WTC11 (cell line): ENCODE measurements at regions not wholly inside any gene's neighbourhood (a gene's known extent, or its start where the extent isn't known, plus 50 kb on each side); places are given as distances from the start of the nearest gene placed in this dataset.

Experiments used
- ATAC-seq: fragments of 200-7000 bp; cut with Tn5 transposase; 2 replicates; pipeline ENCODE4 v1.10.0; 2021; ENCODE audit warnings: mild to moderate bottlenecking, moderate library complexity
- CTCF ChIA-PET: fragments of 300-600 bp; sonication (Branson Sonifier 250); formaldehyde crosslinking; loops from one replicate; lab custom pipeline; 2021; ENCODE audit warnings: antibody characterized with exemption; lab: Charles Lee
- POLR2A ChIA-PET: fragments of 350-600 bp; sonication (Branson Sonifier 250); formaldehyde crosslinking; loops from one replicate; lab custom pipeline; 2021; ENCODE audit warnings: antibody characterized with exemption; lab: Charles Lee
- DNase-seq: peaks from one replicate; pipeline ENCODE4 v3.0.0; 2021; ENCODE audit warnings: low spot score
- H3K27ac Mint-ChIP-seq: 2 replicates; pipeline ENCODE4 v1.8.0; 2021; ENCODE audit warnings: mixed read lengths
- H3K27me3 Mint-ChIP-seq: 2 replicates; pipeline ENCODE4 v1.8.0; 2021; ENCODE audit warnings: low read depth, mild to moderate bottlenecking, moderate library complexity, mixed read lengths
- H3K36me3 Mint-ChIP-seq: 2 replicates; pipeline ENCODE4 v1.8.0; 2021; ENCODE audit warnings: mixed read lengths
- H3K4me1 Mint-ChIP-seq: 2 replicates; pipeline ENCODE4 v1.8.0; 2022; ENCODE audit warnings: mixed read lengths
- H3K4me3 Mint-ChIP-seq: 2 replicates; pipeline ENCODE4 v1.8.0; 2021; ENCODE audit warnings: mild to moderate bottlenecking, moderate library complexity, mixed read lengths
- H3K9me3 Mint-ChIP-seq: 2 replicates; pipeline ENCODE4 v1.8.0; 2021; ENCODE audit warnings: mixed read lengths
- ARID4B ChIP-seq: sonication (generic); formaldehyde crosslinking; IDR thresholded peaks from 2 replicates; pipeline ENCODE4 v1.8.0; 2023; ENCODE audit warnings: missing genetic modification reagents, mild to moderate bottlenecking, borderline replicate concordance
- ATF2 ChIP-seq: sonication (generic); formaldehyde crosslinking; IDR thresholded peaks from 2 replicates; pipeline ENCODE4 v1.8.1; 2022; ENCODE audit warnings: low read depth, missing genetic modification reagents, borderline replicate concordance
- CBFB ChIP-seq: sonication (generic); formaldehyde crosslinking; IDR thresholded peaks from 2 replicates; pipeline ENCODE4 v1.8.1; 2022; ENCODE audit warnings: mild to moderate bottlenecking, low read depth, missing genetic modification reagents
- CREB1 ChIP-seq: sonication (generic); formaldehyde crosslinking; IDR thresholded peaks from 2 replicates; pipeline ENCODE4 v1.8.0; 2023; ENCODE audit warnings: mild to moderate bottlenecking, missing genetic modification reagents
- CREM ChIP-seq: sonication (generic); formaldehyde crosslinking; IDR thresholded peaks from 2 replicates; pipeline ENCODE4 v1.8.1; 2022; ENCODE audit warnings: mild to moderate bottlenecking, missing genetic modification reagents, moderate library complexity
- FOXK1 ChIP-seq: sonication (generic); formaldehyde crosslinking; IDR thresholded peaks from 2 replicates; pipeline ENCODE4 v1.8.0; 2022; ENCODE audit warnings: mild to moderate bottlenecking, moderate library complexity, missing genetic modification reagents
- GRHL2 ChIP-seq: fragments of 250-450 bp; sonication (Bioruptor Pico); IDR thresholded peaks from 2 replicates; pipeline ENCODE4 v1.8.0; 2022; ENCODE audit warnings: mild to moderate bottlenecking, moderate library complexity; ENCODE audit not compliant: insufficient replicate concordance, severe bottlenecking
- IRF1 ChIP-seq: sonication (generic); formaldehyde crosslinking; IDR thresholded peaks from 2 replicates; pipeline ENCODE4 v1.8.0; 2023; ENCODE audit warnings: missing genetic modification reagents
- JAZF1 ChIP-seq: fragments of 250-450 bp; sonication (Bioruptor Pico); IDR thresholded peaks from 2 replicates; pipeline ENCODE4 v1.9.0; 2021; ENCODE audit warnings: moderate library complexity, mild to moderate bottlenecking, inconsistent platforms
- NFATC4 ChIP-seq: fragments of 250-450 bp; sonication (Bioruptor Pico); IDR thresholded peaks from 2 replicates; pipeline ENCODE4 v1.9.0; 2021; ENCODE audit warnings: mild to moderate bottlenecking
- NR1H2 ChIP-seq: sonication (generic); formaldehyde crosslinking; IDR thresholded peaks from 2 replicates; pipeline ENCODE4 v1.9.0; 2021; ENCODE audit warnings: mild to moderate bottlenecking, moderate library complexity, missing genetic modification reagents
- TEAD1 ChIP-seq: sonication (generic); formaldehyde crosslinking; IDR thresholded peaks from 2 replicates; pipeline ENCODE4 v1.8.0; 2022; ENCODE audit warnings: mild to moderate bottlenecking, missing genetic modification reagents
- USF2 ChIP-seq: sonication (generic); formaldehyde crosslinking; IDR thresholded peaks from 2 replicates; pipeline ENCODE4 v1.8.1; 2023; ENCODE audit warnings: mild to moderate bottlenecking, missing genetic modification reagents, moderate library complexity
- ZNF219 ChIP-seq: sonication (generic); formaldehyde crosslinking; IDR thresholded peaks from 2 replicates; pipeline ENCODE4 v1.8.0; 2023; ENCODE audit warnings: missing genetic modification reagents, mild to moderate bottlenecking, borderline replicate concordance
- ZNF317 ChIP-seq: sonication (generic); formaldehyde crosslinking; IDR thresholded peaks from 2 replicates; pipeline ENCODE4 v1.8.1; 2023; ENCODE audit warnings: low read depth, mild to moderate bottlenecking, moderate library complexity, missing genetic modification reagents, borderline replicate concordance
- ZNF396 ChIP-seq: fragments of 250-450 bp; sonication (Bioruptor Pico); IDR thresholded peaks from 2 replicates; pipeline ENCODE4 v1.8.0; 2021; ENCODE audit warnings: mild to moderate bottlenecking, moderate library complexity, borderline replicate concordance
- ZNF416 ChIP-seq: fragments of 250-450 bp; sonication (Bioruptor Pico); IDR thresholded peaks from 2 replicates; pipeline ENCODE4 v1.9.0; 2021; ENCODE audit warnings: mild to moderate bottlenecking, inconsistent platforms
- ZNF425 ChIP-seq: fragments of 250-450 bp; sonication (Bioruptor Pico); conservative IDR thresholded peaks from 2 replicates; pipeline ENCODE4 v1.9.0; 2021; ENCODE audit warnings: mild to moderate bottlenecking
- ZNF671 ChIP-seq: fragments of 250-450 bp; sonication (Bioruptor Pico); IDR thresholded peaks from 2 replicates; pipeline ENCODE4 v1.8.0; 2021; ENCODE audit warnings: mild to moderate bottlenecking
- ZSCAN18 ChIP-seq: fragments of 250-450 bp; sonication (Bioruptor Pico); IDR thresholded peaks from 2 replicates; pipeline ENCODE4 v2.1.2; 2022; ENCODE audit warnings: mild to moderate bottlenecking, moderate library complexity
- TF ChIP-seq, protein P1 (sequence below): sonication (generic); formaldehyde crosslinking; IDR thresholded peaks from 2 replicates; pipeline ENCODE4 v1.8.0; 2022; ENCODE audit warnings: missing genetic modification reagents

DNA sequence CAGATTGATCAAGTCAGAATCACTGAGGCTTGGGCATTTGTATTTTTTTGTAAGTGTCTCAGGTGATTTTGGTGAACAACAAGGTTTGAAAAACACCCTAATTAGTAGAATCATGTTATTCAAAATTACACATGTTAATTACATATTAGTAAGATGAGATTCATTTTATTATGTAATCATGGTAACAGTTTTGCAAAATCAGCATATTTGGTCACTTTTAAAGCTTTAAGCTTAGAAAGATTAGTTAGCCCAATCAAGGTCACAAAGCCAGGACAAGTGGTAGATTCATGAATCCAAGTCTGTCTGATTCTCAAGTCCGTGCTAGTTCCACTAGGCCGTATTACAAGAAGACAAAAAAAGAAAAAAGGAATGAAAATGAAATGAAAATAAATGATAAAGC lies 218.4 kb upstream of the FAR2 start:
- H3K4me3 Mint-ChIP-seq, result no peak overlapping the region
- ATAC-seq (no peak), DNase-seq (no peak)
- H3K9me3 Mint-ChIP-seq, result peaks cover 8% of the 10 kb centered on the region
- no peak overlapping the region for H3K27ac Mint-ChIP-seq
- H3K27me3 Mint-ChIP-seq, result 0 out of 2 replicates have a peak, but pooled peaks cover 1% of the 10 kb centered on the region
- ChIA-PET CTCF (no interaction called here), POLR2A (no interaction called here)
- H3K36me3 Mint-ChIP-seq, result no peaks in the 10 kb centered on the region
- TF ChIP-seq ZSCAN18 (CRISPR knock-in tag) (no peak), CBFB (no peak), IRF1 (no peak), NR1H2 (CRISPR knock-in tag) (no peak), ATF2 (CRISPR knock-in tag) (no peak), ZNF425 (no peak), ZNF416 (CRISPR knock-in tag) (no peak), GRHL2 (CRISPR knock-in tag) (no peak), TEAD1 (CRISPR knock-in tag) (no peak), ZNF396 (CRISPR knock-in tag) (no peak), JAZF1 (no peak), CREB1 (CRISPR knock-in tag) (no peak), USF2 (CRISPR knock-in tag) (no peak)
- no peaks in the 10 kb centered on the region for H3K4me1 Mint-ChIP-seq

GRCh38 chr12:28933176-28933575 lies 215.9 kb upstream of the FAR2 start:
- ATAC-seq (no peak), DNase-seq (no peak)
- Mint-ChIP-seq H3K4me1 (peaks cover 8% of the 10 kb centered on the region), H3K9me3 (no peaks in the 10 kb centered on the region), H3K4me3 (no peak overlapping the region), H3K27ac (no peak overlapping the region), H3K36me3 (no peaks in the 10 kb centered on the region), H3K27me3 (no peaks in the 10 kb centered on the region)
- ChIA-PET CTCF (no interaction called here), POLR2A (no interaction called here)
- TF ChIP-seq, protein P1, sequence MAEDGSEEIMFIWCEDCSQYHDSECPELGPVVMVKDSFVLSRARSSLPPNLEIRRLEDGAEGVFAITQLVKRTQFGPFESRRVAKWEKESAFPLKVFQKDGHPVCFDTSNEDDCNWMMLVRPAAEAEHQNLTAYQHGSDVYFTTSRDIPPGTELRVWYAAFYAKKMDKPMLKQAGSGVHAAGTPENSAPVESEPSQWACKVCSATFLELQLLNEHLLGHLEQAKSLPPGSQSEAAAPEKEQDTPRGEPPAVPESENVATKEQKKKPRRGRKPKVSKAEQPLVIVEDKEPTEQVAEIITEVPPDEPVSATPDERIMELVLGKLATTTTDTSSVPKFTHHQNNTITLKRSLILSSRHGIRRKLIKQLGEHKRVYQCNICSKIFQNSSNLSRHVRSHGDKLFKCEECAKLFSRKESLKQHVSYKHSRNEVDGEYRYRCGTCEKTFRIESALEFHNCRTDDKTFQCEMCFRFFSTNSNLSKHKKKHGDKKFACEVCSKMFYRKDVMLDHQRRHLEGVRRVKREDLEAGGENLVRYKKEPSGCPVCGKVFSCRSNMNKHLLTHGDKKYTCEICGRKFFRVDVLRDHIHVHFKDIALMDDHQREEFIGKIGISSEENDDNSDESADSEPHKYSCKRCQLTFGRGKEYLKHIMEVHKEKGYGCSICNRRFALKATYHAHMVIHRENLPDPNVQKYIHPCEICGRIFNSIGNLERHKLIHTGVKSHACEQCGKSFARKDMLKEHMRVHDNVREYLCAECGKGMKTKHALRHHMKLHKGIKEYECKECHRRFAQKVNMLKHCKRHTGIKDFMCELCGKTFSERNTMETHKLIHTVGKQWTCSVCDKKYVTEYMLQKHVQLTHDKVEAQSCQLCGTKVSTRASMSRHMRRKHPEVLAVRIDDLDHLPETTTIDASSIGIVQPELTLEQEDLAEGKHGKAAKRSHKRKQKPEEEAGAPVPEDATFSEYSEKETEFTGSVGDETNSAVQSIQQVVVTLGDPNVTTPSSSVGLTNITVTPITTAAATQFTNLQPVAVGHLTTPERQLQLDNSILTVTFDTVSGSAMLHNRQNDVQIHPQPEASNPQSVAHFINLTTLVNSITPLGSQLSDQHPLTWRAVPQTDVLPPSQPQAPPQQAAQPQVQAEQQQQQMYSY (CRISPR knock-in tag), result no peak
- TF ChIP-seq ZNF317 (CRISPR knock-in tag) (no peak), ARID4B (CRISPR knock-in tag) (no peak), GRHL2 (CRISPR knock-in tag) (no peak), ZNF219 (CRISPR knock-in tag) (no peak), CREM (CRISPR knock-in tag) (no peak), NFATC4 (CRISPR knock-in tag) (no peak), ZNF671 (no peak), CREB1 (CRISPR knock-in tag) (no peak), FOXK1 (CRISPR knock-in tag) (no peak)
